ENCODE measurements at regions not wholly inside any gene's neighbourhood (a gene's known extent, or its start where the extent isn't known, plus 50 kb on each side); places are given as distances from the start of the nearest gene placed in this dataset.

GRCh38 chr1:168392958-168393549 lies 112.4 kb downstream of the TBX19 start:
- no peak for TF ChIP-seq CTCF (conservative IDR thresholded peaks at IDR 0.05; ENCODE audit: low read depth, low read length)
- TF ChIP-seq POLR2A (IDR thresholded peaks at IDR 0.05; ENCODE audit: low read depth, low read length): no peak
- TF ChIP-seq, protein P1, sequence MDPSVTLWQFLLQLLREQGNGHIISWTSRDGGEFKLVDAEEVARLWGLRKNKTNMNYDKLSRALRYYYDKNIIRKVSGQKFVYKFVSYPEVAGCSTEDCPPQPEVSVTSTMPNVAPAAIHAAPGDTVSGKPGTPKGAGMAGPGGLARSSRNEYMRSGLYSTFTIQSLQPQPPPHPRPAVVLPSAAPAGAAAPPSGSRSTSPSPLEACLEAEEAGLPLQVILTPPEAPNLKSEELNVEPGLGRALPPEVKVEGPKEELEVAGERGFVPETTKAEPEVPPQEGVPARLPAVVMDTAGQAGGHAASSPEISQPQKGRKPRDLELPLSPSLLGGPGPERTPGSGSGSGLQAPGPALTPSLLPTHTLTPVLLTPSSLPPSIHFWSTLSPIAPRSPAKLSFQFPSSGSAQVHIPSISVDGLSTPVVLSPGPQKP (IDR thresholded peaks at IDR 0.05; ENCODE audit: borderline replicate concordance, low read depth, low read length): no peak
- no peak for TF ChIP-seq CHD1 (IDR thresholded peaks at IDR 0.05; ENCODE audit: low read depth, low read length)
- peak; percentile 67 for TF ChIP-seq MAFK (IDR thresholded peaks at IDR 0.05; ENCODE audit: low read depth, low read length)
